NCI-H2029 (cell line): ENCODE measurements at regions not wholly inside any gene's neighbourhood (a gene's known extent, or its start where the extent isn't known, plus 50 kb on each side); places are given as distances from the start of the nearest gene placed in this dataset.
"Not testable (repeated sequence)": the region's sequence is repeated elsewhere in the genome, so short reads cannot be mapped to it uniquely, and the experiment has no call there.

Experiments used
- DNase-seq: peaks from one replicate; lab custom pipeline; 2025; lab: John Stamatoyannopoulos, UW

DNA sequence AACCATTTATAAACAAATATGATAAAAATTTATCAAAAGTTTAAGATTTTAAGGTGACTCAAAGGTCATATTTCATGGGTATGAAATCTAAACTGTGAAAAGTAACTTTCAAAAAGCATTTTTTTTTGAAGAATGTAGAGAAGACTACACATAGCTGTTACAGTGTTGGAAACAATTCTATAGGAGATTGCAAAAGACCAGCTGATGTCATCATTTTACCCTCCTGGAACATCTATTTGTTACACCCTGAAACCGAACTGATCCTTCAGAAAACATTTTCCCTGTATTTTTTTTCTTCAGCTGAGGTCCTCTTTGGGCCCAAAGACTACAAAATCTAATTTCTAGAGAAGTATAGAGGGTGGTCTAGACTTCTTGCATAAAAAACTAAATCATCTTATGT is 297.5 kb upstream of the FERMT1 start:
- no peak for DNase-seq

GRCh38 chr20:6418732-6419131 is 295.9 kb upstream of the FERMT1 start:
- DNase-seq = no peak

DNA sequence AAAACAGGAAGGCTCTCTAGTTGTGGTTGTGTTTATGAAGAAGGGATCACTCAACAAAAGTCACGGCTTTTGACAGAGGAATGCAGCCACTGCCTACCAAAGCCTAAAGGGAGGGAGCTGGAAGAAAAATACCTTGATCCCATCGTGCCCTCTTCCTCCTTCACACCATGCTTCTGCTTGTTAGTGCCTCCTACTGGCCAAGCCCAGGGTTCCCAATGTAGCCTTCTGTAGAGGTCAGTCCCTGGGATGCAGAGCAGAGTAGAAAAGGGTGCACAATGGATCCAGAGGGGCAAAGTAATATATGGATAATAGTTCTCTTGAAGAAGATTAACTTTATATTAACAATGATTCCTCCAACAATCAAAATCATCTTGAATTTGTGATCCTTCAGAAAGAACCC is 293.5 kb upstream of the FERMT1 start:
- no peak for DNase-seq

- DNase-seq = no peak
Measured at GRCh38 chr20:6411651-6412050, 288.8 kb upstream of the FERMT1 start.

DNA sequence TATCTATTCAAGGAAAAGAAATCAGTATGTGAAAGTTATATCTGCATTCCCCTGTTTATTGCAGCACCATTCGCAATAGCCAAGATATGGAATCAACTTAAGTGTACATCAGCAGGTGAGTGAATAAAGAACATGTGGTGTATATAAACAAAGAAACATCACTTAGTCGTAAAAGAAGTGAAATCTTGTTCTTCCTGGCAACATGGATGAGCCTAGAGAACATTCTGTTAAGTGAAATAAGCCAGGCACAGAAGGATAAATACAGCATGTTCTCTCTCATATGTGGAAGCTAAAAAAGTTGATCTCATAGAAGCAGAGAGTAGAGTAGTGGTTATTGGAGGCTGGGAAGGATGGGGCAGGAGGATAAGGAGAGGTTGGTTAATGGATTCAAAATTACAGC is 287.9 kb upstream of the FERMT1 start:
- DNase-seq = no peak

DNA sequence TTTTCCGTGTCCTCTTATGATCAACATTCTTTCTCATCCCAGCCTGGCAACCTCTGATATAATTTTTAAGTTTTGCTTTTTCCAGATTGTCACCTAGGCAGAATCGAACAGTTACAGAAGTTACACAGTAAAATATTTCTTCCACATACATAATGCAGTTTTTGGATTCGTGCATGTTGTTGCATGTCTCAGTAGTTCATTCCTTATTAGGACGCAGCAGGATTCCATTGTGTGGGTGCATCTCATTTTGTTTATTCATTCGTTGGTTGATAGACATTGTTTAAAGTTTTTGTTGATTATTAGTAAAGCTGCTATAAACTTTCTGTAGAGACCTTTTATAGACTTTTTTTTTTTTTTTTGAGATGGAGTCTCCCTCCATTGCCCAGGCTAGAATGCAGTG is 284.3 kb upstream of the FERMT1 start:
- no peak for DNase-seq

GRCh38 chr20:6401893-6402557 is 279.2 kb upstream of the FERMT1 start:
- DNase-seq = no peak

GRCh38 chr20:6397115-6397514 is 274.3 kb upstream of the FERMT1 start:
- DNase-seq = peak; percentile 12

DNA sequence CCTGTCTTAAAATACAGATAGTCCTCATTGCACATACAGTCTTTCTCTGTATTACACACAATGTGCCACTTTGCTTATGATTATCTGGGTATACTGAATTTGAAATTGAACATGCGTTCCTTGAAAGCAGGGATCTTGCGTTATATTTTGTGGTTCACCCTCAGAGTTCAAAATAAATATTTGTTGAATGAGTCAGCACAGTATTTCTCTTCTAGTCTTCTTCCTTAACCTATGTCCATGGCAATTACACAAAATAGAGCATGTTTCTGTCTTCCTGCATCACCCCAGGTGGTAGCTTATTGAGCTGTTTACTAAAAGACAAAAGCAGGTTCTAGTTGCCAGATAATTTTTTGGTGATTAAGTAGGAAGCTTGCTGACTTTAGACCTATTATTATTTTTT is 272.9 kb upstream of the FERMT1 start:
- peak; percentile 84 for DNase-seq

GRCh38 chr20:6388671-6389197 is 265.9 kb upstream of the FERMT1 start:
- no peak for DNase-seq

DNA sequence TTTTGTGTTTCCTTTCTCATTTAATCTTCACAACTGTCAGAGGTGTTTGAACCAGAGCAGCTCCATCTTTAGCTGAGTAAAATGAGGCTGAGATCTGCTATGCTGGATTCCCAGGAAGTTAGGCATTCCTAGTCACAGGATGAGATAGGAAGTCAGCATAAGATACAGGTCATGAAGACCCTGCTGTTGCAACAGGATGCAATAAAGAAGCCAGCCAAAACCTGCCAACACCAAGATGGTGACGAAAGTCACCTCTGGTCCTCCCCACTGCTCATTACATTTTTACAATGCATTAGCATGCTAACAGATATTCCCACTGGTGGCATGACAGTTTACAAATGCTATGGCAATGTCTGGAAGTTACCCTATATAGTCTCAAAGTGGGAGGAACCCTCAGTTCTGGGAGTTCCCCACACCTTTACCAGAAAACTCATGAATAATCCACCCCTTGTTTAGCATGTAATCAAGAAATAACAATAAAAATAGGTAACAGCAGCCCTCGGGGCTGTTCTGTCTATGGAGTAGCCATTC is 262.2 kb upstream of the FERMT1 start:
- no peak for DNase-seq

DNA sequence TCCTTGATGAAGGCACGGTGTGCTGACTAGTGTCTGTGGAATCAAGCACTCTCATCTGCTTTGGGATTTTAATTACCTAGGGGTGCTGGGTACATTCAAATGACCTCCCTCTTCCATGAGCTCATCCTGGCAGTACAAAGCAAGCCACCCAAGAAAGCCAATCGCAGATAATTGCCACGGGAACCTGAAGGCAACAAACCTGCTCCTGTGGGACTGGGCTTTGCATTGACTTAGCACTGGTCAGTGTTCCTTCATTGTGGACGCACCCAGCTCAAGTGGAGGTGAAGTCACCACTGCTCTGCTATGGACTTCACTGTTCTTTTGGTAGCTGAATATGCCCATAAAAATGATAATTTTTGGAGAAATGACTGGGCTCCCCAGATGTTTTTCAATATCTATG is 261.6 kb upstream of the FERMT1 start:
- no peak for DNase-seq

DNA sequence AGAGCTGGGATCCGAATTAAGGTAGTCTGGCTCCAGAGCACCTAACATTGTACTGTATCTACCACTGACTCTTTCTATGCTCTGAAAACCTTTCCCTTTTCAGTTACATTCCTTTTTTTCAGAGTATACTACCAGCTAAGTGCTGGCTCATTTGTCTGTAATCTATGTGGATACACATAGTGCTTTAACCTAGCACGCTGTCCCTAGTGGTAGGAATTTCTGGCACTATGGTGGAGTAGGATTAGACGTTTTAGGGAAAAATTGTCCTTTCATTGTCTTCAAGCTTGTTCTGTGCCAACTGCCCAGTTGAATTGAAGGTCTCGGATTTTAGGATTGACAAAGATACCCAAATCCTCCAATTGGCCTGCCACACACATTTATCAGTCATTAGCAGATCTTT is 259.1 kb upstream of the FERMT1 start:
- no peak for DNase-seq

DNA sequence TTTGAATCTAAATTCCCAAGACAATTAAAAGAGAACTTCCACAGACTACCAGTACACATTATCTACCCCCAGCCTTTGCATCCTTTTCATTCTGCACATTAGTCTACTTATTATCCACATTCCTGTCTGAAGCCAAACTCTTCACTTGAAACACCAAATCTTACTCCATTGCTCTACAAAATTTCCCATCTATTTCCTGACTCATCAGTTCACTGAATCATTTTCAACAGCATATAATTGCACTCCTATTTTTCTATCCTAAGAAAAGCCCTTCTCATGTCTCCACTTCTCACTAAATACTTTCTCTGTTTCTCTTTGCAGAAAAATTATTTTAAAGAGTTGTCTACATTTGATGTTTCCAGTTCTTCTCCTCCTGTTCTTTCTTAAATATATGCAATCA is 239.4 kb upstream of the FERMT1 start:
- DNase-seq = no peak

DNA sequence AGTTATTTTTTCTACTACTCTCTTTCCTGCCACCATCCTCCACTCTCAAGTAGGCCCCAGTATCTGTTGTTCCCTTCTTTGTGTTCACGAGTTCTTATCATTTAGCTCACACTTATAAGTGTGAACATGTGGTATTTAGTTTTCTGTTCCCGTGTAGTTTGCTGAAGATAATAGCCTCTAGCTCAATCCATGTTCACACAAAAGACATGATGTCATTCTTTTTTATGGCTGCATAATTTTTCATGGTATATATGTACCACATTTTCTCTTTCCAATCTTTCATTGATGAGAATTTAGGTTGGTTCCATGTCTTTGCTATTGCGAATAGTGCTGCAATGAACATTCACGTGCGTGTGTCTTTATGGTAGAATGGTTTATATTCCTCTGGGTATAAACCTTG is 237.9 kb upstream of the FERMT1 start:
- no peak for DNase-seq

DNA sequence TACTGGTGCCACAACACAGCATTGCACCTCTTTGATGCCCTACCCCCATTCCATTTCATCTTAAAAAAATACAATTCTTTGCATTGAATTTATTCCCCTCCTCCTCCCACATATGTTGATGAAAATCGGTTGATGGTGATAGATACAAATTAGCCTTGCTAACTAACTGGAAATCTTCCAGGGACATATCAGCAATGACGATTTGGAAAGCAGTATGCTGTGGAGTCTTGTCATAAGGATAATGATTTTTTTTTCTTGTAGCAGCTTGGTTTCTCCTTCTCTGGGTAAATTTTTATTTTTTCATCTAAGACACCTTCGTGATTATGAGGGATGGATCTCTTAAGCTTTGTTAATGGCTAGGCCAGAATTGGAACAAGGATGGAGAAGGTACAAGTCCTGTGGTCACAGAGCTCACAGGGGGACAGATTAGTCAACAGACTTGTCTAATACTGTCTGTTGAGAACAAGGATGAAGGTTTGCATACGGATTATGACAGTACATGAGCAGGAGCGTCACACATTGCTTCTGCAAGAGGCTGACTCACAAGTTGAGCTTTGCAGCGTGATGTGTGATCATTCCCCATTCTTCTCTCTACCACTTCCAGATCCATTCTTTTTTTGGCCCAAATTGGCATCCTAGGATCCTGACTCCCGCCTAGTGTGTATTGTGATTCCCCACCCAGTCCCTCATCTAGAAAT is 233.1 kb upstream of the FERMT1 start:
- no peak for DNase-seq

- no peak for DNase-seq
Measured at GRCh38 chr20:6348908-6349307, 226.1 kb upstream of the FERMT1 start.

- DNase-seq = no peak
Measured at GRCh38 chr20:6347916-6348315, 225.1 kb upstream of the FERMT1 start.

DNA sequence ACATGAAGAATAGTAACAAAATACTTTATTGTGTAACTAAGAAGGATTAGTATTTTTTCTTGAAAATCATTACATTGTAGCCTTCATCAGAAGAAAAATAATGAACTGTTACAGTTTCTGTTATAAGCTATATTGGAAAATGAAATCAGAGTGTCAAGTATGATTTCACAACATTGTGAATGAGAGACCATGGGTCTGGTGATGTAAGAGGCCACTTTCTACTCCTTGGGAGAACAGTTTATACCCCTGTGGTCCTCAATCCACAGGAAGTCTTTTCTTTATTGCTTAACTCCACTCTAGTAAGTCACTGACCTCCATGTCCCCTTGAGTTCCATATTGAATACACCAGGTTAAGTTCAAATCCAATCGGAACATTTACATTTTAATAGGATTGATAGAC is 218.7 kb upstream of the FERMT1 start:
- no peak for DNase-seq

DNA sequence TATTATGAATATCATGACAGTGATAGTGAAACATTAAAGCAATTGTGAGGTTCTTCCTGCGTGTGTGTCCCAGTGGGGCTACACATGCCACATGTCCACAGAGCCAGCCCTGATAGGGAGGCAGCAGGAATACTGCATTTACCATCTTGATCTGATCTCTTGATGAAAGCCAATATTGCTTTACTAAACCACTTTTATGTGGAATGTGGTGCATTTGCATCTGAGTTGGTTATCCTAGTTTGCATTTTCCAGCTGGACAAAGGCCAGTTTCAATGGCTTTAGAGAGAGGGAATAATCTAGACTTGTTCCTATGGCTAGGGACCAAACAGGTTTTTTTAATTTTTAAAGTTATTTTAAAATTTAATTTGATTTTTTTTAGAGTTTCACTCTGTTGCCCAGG is 216.3 kb upstream of the FERMT1 start:
- no peak for DNase-seq

GRCh38 chr20:6333110-6333509 is 210.3 kb upstream of the FERMT1 start:
- DNase-seq = no peak

- not testable (repeated sequence) for DNase-seq
Measured at GRCh38 chr20:6321235-6321634, 198.4 kb upstream of the FERMT1 start.

- DNase-seq = no peak
Measured at GRCh38 chr20:6311841-6312655, 189.2 kb upstream of the FERMT1 start.
